GM21529 (cell line): ENCODE measurements at regions not wholly inside any gene's neighbourhood (a gene's known extent, or its start where the extent isn't known, plus 50 kb on each side); places are given as distances from the start of the nearest gene placed in this dataset.
A peak's percentile ranks its signal among the peaks of the same experiment; 100 is the strongest.
"Not testable (repeated sequence)": the region's sequence is repeated elsewhere in the genome, so short reads cannot be mapped to it uniquely, and the experiment has no call there.

ENCODE experiments used
- ATAC-seq: cut with Tn5 transposase; IDR thresholded peaks from one replicate; pipeline ENCODE4 v1.9.1; 2021; ENCODE audit not compliant: unreplicated experiment

DNA sequence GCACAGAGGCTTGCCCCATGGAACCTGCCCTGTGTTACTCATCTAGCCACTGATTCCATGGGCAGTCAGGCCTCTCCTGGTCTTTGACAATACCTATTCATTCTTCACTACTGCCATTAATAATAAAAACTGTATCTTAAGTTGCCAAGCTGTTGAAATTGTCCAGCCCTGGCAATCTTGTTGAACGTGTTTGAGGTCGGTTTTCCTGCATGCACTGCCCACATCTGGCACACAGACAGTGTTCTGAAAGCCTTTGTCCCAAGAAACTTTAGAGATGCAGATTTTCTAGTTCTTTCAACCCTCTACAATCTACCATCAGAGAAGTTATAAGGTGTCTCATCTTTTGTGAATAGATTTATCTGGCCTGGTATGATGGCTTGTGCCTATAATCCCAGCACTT lies 567.2 kb upstream of the NECTIN3 start:
- no peak for ATAC-seq

DNA sequence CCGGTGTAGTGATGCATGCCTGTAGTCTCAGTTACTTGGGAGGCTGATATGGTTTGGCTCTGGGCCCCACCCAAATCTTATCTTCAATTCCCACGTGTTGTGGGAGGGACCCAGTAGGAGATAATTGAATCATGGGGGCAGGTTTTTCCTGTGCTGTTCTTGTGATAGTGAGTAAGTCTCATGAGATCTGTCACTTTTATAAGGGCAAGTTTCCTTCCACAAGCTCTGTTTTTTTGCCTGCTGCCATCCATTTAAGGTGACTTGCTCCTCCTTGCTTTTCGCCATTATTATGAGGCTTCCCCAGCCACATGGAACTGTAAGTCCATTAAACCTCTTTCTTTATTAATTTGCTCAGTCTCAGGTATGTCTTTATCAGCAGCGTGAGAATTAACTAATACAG lies 566.7 kb upstream of the NECTIN3 start:
- no peak for ATAC-seq

DNA sequence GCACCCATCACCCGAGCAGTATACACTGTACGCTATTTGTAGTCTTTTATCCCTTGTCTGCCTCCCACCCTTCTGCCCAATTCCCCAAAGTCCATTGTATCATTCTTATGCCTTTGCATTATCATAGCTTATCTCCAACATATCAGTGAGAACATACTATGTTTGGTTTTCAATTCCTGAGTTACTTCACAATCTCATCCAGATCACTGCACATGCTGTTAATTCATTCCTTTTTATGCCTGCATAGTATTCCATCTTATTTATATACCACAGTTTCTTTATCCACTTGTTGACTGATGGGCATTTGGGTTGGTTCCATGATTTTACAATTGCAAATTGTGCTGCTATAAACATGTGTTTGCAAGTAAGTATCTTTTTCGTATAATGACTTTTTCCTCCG lies 564.7 kb upstream of the NECTIN3 start:
- no peak for ATAC-seq

DNA sequence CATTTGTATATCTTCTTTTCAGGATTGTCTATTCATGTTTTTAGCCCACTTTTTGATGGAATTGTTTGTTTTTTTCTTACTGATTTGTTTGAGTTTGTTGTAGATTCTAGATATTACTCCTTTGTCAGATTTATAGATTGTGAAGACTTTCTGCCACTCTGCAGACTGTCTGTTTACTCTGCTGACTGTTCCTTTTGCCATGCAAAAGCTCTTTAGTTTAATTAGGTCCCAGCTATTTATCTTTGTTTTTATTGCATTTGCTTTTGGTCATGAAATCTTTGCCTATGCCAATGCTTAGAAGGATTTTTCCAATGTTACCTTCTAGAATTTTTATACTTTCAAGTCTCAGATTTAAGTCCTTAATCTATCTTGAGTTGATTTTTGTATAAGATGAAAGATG lies 564.0 kb upstream of the NECTIN3 start:
- ATAC-seq: not testable (repeated sequence)

DNA sequence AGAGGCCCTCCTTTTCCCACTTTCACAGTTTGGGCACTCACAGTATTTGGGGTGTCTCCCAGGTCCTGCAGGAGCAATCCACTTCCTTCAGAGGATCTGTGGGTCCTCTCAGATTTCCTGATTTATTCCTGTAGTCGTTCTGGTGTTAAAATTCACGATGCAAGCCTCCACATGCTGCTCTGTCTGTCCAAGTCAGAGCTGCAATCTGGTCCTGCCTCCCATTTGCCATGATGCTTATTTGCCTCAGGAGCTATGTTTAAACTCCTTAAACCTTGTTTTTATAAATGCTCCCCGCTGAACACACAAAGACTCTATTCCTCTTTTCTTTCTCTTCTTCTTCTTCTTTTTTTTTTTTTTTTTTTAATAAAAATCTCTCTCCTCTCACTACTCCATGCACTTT lies 558.7 kb upstream of the NECTIN3 start:
- ATAC-seq: no peak

DNA sequence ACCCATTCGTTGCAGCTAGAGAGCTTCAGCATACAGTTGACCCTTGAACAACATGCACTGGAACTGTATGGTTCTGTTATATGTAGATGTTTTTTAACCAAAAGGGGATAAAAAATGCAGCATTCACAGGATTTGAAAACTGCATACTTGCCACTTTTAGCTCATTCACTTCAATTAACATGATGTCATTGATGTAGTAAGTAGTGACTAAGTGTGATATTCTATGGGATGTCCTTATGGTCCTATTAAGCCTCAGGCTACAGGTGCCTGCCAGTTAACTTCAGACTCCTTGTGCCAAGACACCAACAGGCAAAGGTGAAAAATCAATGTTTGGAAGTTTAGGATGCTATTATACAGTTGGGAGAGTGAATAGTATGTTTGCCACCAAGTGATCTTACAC lies 553.6 kb upstream of the NECTIN3 start:
- ATAC-seq: no peak

DNA sequence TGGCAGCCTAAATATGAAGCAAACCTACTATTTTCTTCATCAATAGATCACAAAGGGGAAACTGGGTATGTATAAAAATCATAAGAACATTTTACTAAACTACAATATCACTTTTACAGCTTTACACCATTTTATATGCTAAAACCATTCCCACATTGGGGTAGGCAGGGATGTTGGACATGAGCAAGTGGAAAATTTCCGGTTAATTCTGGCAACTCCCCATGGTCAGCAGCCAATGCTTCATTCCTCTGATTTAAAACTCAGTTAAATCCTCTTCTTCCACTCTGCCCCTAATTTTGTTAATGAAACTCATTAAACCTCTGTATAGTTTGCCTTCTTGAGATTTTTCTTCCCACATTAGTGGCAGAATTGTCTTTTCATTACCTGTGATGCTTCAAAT lies 552.5 kb upstream of the NECTIN3 start:
- no peak for ATAC-seq

DNA sequence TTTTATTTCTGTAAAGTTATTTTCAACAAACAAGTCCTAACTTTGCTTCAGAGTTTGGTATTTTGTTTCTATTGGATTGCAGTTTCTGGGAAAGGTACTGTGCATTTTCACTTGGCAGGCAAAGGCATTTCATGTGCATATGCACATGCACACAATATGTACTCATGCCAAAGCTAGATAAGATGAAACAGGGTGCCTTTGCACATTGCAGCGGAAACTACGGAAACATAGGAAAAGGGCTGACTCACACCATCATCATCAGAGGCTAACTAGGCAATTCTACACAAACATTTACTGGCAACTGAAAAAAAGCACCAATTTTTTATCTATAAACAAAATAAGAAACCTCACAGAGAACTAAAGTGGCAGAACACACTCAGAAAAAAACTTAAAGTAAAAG lies 550.6 kb upstream of the NECTIN3 start:
- no peak for ATAC-seq

DNA sequence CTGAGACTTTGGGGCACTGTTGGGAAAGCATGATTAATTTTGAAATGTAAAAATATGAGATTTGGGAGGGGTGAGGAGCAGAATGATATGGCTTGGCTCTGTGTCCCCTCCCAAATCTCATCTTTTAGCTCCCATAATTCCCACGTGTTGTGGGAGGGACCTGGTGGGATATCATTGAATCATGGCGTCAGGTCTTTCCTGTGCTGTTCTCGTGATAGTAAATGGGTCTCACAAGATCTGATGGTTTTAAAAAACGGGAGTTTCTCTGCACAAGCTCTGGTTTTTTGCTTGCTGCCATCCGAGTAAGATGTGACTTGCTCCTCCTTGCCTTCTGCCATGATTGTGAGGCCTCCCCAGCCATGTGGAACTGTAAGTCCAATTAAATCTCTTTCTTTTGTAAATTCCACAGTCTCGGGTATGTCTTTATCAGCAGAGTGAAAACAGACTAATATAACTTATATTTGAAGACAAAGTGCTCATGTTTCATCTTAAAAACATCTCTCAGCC lies 546.0 kb upstream of the NECTIN3 start:
- not testable (repeated sequence) for ATAC-seq

DNA sequence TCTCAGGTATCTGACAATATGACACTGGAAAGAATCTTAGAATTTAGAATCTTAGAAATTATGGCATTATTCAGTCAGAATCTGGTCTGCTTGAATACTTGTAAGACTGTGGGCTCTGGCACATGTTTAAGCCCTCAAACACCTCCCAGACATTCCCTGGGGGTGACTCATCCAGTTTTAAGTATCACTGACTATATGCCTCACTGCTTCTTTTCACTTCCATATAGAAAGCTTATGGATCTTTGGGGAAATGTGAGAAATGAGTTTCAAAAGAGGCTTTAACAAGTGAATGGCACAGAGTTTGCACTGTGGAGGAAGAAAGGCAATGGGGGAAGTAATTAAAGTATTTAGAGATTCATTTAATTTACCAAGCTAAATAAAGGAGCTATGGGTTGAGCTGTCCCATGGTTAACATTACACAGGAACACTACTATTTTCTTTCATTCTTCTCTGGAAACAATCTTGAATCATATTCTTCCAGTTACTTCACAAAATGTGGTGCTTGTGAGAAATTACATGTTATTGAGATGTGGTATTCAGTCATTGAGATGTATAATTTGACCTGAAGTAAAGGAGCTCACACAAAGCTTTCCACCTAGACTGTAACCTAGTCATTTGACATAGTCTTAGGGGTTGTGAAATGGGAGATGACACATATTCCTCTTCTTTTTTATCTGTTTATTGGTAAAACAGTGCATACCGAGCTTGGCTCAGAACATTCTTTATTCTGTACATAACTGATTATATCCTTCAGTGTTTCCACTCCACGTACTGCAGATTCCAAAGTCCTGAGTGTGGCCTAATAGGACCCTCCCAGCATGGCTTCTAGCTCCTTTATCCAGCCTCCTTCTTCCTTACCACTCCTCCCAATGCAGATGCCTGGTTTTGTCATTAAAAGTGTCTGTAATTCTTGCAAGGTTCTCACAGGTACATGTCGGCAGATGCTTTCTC lies 544.6 kb upstream of the NECTIN3 start:
- no peak for ATAC-seq

DNA sequence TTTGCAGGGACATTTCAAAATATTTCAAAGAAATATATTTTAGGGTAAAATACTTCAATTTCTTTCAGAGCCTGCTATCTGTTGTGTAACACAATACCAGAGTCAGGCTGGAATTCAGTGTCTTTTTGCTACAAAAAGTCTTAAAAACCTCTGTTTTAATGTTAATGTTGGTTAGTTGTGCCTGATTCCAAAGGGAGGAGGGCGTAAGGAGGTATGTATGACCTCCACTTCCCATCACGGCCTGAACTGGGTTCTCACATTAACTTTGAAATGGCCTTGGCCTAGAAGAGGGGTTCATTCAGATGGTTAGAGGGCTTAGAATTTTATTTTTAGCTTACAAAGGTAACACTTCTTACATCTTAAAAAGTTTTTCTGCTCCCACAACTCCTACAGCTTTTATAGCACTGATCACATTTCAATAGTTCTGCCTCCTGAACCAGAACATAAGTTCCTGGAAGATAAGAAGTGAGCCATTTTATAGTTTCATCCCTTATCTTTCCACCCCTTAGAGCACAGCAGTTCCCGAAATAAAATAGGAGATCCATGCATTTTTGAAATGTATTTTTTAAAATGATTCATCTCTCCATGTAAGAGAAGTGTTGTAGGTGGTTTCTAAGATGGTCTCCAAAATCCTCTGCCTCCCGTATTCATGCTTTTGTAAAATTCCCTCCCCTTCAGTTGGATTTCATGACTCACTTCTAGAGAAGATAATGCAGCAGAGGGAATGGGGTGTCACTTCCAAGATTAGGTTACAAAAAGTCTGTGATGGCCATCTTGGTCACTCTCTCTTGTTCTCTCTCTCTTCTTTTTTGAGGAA lies 543.1 kb upstream of the NECTIN3 start:
- no peak for ATAC-seq

DNA sequence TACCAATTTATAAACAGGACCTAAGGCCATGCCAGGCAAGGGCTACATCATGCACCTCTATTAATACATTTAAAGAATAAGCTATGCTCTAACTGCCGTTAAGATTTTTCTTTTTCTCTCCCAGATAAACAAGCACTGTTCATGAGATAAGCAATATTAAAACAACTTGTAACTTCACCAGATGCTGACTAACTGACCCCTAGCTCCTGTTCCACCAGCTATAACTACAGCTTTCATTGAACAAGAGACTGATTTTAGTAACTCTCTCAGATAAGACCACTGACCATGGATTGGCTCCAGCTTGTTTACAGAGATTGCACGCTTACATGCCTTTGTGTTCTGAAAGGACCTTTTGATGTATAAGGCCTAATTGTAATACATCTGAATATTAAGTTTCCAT lies 540.7 kb upstream of the NECTIN3 start:
- no peak for ATAC-seq

DNA sequence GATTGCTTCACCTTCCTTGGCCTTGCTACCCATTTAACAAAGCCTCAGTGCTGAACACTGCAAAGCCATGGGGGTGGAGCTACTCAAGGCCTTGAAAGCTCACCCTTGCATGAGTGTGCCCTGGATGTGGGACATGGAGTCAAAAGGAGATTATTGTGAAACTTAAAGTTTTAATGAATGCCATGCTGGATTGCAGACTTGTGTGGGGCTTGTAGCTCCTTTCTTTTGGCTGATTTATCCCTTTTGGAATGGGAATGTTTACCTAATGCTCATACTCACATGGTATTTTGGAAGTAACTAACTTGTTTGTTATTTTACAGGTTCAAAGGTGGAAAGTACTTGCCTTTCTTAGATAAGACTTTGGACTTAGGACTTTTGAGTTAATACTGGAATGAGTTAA lies 538.5 kb upstream of the NECTIN3 start:
- no peak for ATAC-seq

DNA sequence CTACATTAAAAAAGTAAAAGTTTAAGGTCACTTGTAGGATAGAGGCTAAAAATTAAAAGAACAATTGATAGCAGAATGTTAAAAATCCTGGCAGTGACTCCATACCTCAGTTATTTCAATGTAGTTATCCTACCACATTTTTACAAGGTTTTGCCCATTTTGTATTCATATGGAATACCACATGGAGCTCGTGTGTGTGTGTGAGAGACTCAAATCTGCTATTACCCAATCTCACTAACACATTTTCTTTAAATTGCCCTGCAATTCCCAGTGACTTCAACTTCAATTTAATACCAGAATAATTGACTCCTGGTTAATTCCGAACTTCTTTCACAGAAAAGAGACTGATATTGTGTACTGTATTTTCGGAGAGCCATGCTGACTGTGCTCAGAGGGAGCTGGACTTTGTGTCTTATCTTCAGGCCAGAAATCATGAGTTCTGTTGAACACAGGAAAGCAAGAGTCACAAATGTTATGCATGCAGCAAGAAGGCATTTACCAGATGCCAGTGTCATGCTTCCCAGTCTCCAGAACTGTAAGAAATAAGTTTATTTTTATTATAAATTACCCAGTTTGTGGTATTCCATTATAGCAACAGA lies 529.0 kb upstream of the NECTIN3 start:
- no peak for ATAC-seq

DNA sequence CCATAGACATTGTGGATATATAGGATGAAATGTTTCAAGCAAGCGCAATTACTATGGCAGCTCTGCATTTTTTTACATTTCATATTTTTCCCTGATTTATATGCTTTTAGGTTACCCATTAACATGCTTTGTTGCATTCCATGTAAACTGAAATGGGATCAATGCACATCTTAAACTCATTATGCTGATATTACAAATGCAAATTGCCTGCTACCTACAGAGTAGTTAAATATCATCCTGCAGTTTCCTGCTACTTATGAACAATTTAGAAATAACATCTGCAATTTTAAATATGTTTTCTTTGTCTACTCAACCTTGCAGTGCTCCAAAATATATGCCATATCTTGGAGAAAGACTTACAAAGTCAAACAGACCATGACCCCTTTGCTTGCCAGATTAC lies 526.9 kb upstream of the NECTIN3 start:
- ATAC-seq: no peak

DNA sequence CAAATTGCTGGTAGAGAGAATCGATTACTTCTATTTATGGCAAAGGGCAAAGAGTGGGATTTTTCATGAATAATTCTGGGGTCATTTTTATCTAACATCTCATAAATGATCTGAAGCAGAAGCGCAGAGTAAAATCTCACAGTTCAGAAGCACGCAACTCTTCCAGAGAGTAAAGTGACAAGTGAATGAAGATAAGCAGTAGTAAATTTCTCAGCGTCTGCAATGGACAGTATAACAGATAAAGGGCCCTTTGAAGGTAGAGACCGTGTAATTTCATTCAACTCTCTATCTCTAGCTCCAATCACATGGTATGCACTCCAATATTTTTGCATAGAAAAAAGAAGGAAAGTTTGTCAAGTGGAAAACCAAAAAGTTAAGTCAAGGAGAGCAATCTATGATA lies 521.1 kb upstream of the NECTIN3 start:
- ATAC-seq: no peak

DNA sequence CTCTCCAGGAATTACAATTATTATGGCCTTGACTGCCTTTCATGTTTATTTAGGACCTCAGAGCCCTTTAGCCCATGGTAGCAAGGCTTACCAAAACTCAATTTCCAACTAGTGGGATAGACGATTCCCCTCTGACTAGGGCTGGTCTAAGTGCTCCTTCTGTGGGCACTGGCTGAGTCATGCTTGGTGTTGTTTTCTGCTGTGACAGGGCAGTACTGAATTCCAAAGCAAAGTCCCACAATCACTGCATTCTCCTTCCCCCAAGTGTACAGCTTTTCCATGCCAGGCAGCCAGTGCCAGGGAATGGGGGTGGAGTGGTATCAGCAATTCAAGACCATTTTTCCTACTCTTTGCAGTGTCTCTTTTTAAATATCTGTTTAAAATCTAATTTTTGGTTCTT lies 509.0 kb upstream of the NECTIN3 start:
- ATAC-seq: no peak

DNA sequence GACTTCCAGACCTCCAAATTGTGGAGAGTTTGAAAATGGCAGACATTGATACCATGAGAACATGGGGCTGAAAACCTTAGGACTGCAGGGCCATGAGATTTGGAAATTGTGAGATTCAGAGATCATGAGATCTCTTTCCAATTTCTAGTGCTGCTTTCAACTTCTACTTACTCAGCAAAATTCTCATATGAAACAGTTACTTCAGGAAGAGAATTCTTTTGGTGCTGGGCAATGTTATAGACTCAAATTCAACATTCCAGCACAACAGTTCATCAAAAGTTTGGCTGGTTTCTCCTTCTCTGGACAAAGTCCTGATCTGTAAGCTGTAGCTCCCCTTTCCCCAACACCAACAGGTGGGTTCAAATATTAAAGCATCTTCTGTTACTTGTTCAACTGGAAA lies 506.9 kb upstream of the NECTIN3 start:
- no peak for ATAC-seq

DNA sequence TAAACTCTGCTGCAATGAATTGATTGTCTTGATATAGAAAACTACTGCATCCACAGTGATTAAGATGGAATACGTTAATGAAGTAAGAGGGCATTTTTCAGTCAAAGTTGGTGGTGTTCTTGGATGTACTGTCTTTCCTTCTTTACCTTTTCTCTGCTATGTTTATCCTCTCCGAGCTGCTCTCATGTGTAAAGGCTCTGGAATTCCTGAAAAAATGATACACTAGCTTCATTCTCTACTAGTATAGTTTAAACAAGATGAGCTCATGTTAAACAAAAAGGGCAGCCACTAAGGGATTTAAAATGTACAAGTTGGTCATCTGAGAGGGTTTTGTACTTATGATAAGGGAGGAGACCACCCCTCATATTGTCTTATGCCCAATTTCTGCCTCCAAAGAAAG lies 504.6 kb upstream of the NECTIN3 start:
- no peak for ATAC-seq

DNA sequence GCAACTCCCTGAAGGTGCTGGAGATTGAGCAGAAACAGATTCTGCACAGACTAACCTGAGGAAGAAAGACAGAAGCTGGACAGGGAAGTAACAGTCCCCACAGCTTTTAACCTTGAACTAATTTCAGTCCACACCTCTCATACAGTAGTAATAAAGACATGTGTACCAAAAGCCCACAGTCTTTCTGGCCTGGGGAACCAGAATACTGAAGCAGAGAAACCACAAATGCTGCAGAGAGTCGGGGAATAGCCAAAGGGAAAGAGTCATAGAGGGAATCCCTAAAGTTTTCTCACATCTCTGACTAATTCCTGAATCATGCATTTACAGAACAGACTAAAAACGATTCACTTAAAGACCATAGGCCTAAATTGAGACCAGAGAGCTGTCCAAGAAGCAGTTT lies 503.4 kb upstream of the NECTIN3 start:
- peak; percentile 52 for ATAC-seq

DNA sequence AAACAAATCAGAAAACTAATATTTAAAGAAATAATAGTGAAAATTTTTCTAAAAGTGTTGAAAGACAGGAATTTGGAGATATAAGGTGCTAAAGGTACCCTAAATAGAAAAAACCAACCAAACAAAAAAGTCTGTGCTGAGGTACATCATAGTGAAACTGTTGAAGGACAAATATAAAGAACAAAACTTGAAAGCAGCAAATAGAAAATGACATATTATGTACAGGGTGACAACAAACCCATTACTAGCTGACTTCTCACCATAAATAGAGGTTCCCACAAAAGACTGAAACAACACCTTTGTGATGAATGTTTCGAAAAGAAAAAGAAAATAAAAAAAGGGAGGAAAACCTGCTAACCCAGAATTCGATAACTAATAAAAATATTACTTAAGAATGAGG lies 502.5 kb upstream of the NECTIN3 start:
- ATAC-seq: no peak

DNA sequence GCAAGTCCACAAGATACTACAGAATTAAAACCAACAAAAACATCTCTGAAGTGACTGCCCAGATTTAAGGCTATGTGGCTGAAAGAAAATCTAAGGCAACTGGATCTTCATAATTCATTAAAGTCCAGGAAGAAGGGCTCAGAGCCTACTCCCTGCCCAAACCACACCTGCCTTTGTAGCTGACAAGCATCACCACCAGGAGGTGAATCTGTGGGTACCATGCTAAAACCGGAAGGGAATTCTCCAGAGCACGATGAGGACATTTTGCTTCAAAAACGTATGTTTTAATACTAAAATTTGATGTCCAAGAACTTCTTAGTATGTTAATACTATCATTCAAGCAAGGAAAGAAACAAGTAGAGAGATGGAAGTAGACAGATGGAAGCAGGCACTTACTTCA lies 495.9 kb upstream of the NECTIN3 start:
- ATAC-seq: no peak
